ENCODE measurements at regions not wholly inside any gene's neighbourhood (a gene's known extent, or its start where the extent isn't known, plus 50 kb on each side); places are given as distances from the start of the nearest gene placed in this dataset.

DNA sequence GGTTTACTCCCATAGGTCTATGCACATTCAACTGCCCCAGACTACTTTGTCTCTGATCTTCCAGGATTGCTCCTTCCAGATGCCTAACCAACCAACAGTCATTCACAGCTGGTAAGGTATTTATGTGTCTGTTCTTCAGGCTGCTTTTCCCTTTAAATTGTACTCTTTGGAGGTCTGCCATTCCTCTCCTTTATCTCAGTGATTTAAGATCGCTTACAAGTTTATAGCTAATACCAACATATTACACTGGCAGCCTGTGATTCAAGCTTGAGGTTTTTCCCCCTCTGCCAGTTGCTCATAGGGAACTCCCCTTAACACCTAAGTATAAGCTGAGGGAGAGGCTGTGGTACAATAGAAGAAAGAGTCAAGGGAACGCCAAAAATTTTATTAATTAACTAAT is 711.7 kb upstream of the EDIL3 start:
- Histone ChIP-seq H3K4me3 (no peak overlapping the region), H3K9me3 (no peaks in the 10 kb centered on the region), H3K36me3 (replicated peaks) (no peaks in the 10 kb centered on the region), H3K4me1 (no peaks in the 10 kb centered on the region), H3K27me3 (ENCODE audit: low read depth) (no peaks in the 10 kb centered on the region)
- no peak for DNase-seq (ENCODE audit: low spot score in 2 of 2)
- in situ Hi-C loops (cut with MboI; ENCODE audit: low sequenced_read_pairs), result no loop called here

DNA sequence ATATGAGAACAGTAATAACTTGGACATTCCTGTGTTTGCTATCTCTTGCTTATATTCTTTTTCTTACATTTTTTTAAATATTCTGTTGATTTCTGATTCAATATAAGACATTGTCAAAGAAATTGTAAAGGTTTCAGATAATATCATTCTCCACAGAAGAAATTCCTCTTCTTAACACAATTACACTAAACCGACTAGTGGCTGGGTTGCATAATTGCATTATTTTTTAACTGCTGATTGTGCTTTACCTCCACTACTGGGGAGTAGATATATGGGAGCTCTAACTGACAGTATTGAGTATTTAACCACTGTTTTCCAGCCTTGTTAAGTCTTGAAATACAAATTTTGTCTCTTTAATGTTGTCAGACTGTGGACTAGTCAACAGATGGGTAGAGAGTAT is 723.8 kb upstream of the EDIL3 start:
- Histone ChIP-seq H3K4me3 (no peak overlapping the region), H3K9me3 (no peaks in the 10 kb centered on the region), H3K36me3 (replicated peaks) (no peaks in the 10 kb centered on the region), H3K27me3 (ENCODE audit: low read depth) (no peaks in the 10 kb centered on the region), H3K4me1 (no peaks in the 10 kb centered on the region)
- in situ Hi-C loops (cut with MboI; ENCODE audit: low sequenced_read_pairs), result no loop called here
- no peak for DNase-seq (ENCODE audit: low spot score in 2 of 2)

DNA sequence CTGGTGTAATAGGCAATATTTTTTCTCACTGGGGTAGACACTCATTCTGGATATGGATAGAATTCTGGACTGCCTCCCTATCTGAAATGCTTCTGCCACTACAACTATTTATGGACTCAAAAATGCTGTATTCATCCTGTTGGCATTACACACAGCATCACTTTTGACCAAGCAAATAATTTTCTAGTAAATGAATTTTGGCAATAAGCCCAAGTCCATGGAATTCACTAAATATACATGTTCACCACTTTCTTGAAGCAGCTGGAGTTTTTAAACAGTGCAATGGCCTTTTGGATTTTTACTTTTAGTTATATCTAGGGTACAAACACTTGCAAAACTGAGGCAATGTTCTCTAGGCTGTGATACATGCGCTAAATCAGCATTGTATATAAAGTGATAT is 724.9 kb upstream of the EDIL3 start:
- no peak for DNase-seq (ENCODE audit: low spot score in 2 of 2)
- no peaks in the 10 kb centered on the region for H3K4me1 ChIP-seq
- H3K36me3 ChIP-seq (replicated peaks), result no peaks in the 10 kb centered on the region
- in situ Hi-C loops (cut with MboI; ENCODE audit: low sequenced_read_pairs), result no loop called here
- H3K9me3 ChIP-seq, result no peaks in the 10 kb centered on the region
- H3K27me3 ChIP-seq (ENCODE audit: low read depth), result no peaks in the 10 kb centered on the region
- H3K4me3 ChIP-seq, result no peak overlapping the region

DNA sequence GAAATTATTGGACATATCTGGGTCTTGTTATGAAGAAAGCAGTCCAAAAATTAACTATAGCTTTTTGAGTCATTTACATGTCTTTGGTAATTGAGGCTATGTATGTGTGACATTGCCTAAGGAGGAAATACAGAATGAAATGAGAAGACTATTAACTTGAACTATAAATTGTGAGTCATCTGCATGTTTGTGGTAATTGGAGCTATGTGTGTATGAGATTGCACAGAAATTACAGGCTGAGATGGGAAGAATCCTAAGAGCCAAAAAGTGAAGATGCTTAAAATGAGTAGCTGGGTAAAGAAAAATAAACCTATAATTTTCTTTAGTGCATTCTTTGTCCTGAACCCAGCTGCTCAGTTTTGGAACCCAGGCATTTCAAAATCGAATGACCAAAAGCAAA is 747.6 kb upstream of the EDIL3 start:
- in situ Hi-C loops (cut with MboI; ENCODE audit: low sequenced_read_pairs), result no loop called here
- Histone ChIP-seq H3K4me3 (no peak overlapping the region), H3K36me3 (replicated peaks) (no peaks in the 10 kb centered on the region), H3K9me3 (no peaks in the 10 kb centered on the region), H3K4me1 (no peaks in the 10 kb centered on the region), H3K27me3 (ENCODE audit: low read depth) (no peaks in the 10 kb centered on the region)
- no peak for DNase-seq (ENCODE audit: low spot score in 2 of 2)

DNA sequence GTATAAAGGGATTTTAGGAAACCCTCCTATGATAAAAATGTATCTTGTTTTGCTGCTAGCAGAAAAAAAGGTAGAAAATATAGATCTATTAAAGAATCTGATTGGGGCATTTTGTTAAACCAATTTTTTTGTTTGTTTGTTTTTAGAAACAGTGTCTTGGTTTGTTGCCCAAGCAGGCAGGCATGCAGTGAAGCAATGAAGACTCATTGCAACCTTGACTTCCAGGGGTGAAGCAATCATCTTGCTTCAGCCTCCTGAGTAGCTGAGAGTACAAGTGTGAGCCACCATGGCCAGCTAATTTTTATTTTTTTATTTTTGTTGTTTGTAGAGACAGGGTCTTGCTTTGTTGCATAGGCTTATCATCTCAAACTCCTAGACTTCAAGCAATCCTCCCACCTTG is 755.8 kb upstream of the EDIL3 start:
- no peak for DNase-seq (ENCODE audit: low spot score in 2 of 2)
- Histone ChIP-seq H3K27me3 (ENCODE audit: low read depth) (no peaks in the 10 kb centered on the region), H3K4me3 (no peak overlapping the region), H3K36me3 (replicated peaks) (no peaks in the 10 kb centered on the region), H3K9me3 (no peaks in the 10 kb centered on the region), H3K4me1 (no peaks in the 10 kb centered on the region)
- in situ Hi-C loops (cut with MboI; ENCODE audit: low sequenced_read_pairs), result no loop called here

DNA sequence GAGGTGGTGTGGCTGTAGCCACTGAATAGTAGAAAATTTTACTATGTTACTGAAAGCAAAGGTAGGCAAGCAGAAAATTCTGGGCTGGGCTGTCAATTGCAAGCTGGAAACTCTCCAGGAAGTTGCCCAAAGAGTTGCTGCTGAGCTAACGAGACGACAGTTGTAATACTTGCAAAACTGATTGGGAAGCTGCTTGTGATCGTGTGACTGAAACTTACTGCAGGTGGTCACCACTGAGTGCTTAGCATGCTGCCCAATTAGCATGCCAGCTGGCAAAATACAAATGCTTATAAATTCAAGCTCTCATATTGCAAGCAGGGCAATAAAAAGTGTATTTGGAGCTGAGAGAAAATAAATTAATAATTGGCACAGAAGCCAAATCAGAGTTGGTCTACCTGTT is 758.5 kb upstream of the EDIL3 start:
- no peaks in the 10 kb centered on the region for H3K27me3 ChIP-seq (ENCODE audit: low read depth)
- in situ Hi-C loops (cut with MboI; ENCODE audit: low sequenced_read_pairs), result no loop called here
- no peak overlapping the region for H3K4me3 ChIP-seq
- no peaks in the 10 kb centered on the region for H3K9me3 ChIP-seq
- no peaks in the 10 kb centered on the region for H3K4me1 ChIP-seq
- no peak for DNase-seq (ENCODE audit: low spot score in 2 of 2)
- H3K36me3 ChIP-seq (replicated peaks), result no peaks in the 10 kb centered on the region

DNA sequence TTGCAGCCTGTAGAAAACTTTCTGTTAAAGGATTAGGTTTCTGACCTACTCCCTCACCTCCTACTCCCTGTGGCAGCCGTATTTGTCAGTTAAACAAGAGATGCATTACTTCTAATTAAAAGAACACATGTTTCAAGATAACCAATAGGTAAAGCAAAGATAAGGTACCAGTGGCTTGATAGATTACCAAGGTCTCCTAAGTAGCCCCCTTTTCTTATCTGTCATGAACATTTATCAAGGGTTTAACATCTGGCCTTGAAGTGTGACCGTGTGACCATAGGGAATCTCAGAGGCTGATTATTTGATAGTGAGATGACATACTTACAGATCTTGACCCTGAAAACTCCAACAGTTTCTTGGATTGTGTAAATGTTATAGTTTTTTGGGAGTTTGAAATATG is 764.0 kb upstream of the EDIL3 start:
- Histone ChIP-seq H3K9me3 (no peaks in the 10 kb centered on the region), H3K36me3 (replicated peaks) (no peaks in the 10 kb centered on the region), H3K4me1 (no peaks in the 10 kb centered on the region), H3K27me3 (ENCODE audit: low read depth) (no peaks in the 10 kb centered on the region), H3K4me3 (no peak overlapping the region)
- DNase-seq (ENCODE audit: low spot score in 2 of 2), result no peak
- in situ Hi-C loops (cut with MboI; ENCODE audit: low sequenced_read_pairs), result no loop called here

DNA sequence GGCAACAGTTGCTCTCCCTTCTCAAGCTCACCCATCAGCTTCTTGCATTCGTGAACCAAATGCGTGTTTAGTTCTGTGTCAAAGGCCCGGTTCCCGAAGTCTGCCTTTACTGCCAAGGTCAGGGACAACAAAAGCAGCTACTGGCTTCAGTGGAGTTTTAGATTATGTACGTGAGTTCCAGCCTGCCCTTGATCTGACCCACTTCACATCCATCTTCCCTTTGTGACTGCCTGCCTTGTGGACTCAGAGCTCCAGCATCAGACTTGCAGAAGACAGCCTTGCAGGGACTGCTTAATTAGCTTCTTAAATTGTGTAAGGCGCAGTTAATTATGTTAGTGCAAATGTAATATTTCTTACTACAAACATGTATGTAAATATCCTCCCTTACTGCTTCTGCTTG is 774.7 kb upstream of the EDIL3 start:
- H3K4me1 ChIP-seq, result no peaks in the 10 kb centered on the region
- in situ Hi-C loops (cut with MboI; ENCODE audit: low sequenced_read_pairs), result no loop called here
- H3K4me3 ChIP-seq, result no peak overlapping the region
- H3K9me3 ChIP-seq, result no peaks in the 10 kb centered on the region
- DNase-seq (ENCODE audit: low spot score in 2 of 2), result no peak
- H3K36me3 ChIP-seq (replicated peaks), result no peaks in the 10 kb centered on the region
- no peaks in the 10 kb centered on the region for H3K27me3 ChIP-seq (ENCODE audit: low read depth)

DNA sequence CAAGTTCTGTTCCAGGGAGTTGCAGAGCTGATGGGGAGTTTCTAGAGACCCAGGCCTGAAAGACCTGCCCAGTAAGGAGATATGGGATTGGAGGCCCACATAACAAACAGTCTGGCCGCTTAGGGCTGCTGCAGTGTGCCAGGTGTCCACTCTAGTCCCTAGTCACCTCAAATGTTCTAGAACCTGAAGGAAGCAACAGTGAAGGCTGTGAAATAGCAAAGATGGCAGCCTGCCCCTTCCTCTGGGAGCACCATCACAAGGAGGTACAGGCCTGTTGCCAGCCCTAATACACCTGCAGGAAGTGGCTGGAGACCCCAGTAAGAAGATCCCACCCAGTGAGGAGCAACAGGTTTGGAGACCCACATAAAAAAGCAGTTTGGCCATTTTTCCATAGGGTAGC is 783.8 kb upstream of the EDIL3 start:
- H3K27me3 ChIP-seq (ENCODE audit: low read depth), result no peaks in the 10 kb centered on the region
- in situ Hi-C loops (cut with MboI; ENCODE audit: low sequenced_read_pairs), result no loop called here
- no peaks in the 10 kb centered on the region for H3K36me3 ChIP-seq (replicated peaks)
- H3K9me3 ChIP-seq, result no peaks in the 10 kb centered on the region
- no peaks in the 10 kb centered on the region for H3K4me1 ChIP-seq
- no peak overlapping the region for H3K4me3 ChIP-seq
- DNase-seq (ENCODE audit: low spot score in 2 of 2), result no peak

DNA sequence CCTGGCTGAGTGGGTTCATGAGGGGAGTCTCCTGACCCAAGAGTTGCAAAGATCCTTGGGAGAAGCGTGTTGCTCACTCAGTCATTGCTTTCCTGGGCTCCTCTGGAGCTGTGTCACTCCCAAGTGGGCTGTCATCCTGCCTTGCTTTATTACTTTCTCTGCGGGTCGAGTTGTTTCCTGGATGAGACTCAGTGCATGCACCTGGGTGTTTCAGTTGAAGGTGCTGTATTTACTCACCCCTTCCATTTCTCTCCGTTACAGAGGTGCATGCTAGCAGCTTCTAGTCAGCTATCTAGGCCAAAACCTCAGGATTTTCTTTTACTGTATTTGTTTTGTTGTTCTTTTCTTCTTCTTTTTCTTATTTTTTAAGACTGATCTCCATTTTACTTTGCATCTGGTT is 785.5 kb upstream of the EDIL3 start:
- no peaks in the 10 kb centered on the region for H3K9me3 ChIP-seq
- DNase-seq (ENCODE audit: low spot score in 2 of 2), result no peak
- in situ Hi-C loops (cut with MboI; ENCODE audit: low sequenced_read_pairs), result no loop called here

DNA sequence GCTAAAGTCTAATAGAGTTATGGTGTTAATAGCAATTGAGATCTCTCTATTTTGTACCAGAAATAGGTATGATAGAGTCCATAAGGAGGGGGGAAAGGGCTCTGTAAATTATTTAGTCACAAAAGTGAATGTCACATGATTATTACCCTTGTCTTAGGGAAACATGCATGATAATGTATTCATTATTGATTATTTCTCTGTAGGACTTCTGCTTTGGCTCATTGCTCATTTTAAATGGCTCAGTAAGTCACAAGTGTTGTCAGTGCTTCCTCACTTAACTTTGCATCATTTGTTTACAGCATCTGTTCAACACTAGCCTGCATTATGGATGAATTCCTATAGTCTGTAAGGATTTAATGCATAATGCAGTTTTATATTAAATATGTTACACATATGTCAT is 788.8 kb upstream of the EDIL3 start:
- H3K4me3 ChIP-seq, result no peak overlapping the region
- no peaks in the 10 kb centered on the region for H3K36me3 ChIP-seq (replicated peaks)
- no peaks in the 10 kb centered on the region for H3K4me1 ChIP-seq
- in situ Hi-C loops (cut with MboI; ENCODE audit: low sequenced_read_pairs), result no loop called here
- no peaks in the 10 kb centered on the region for H3K27me3 ChIP-seq (ENCODE audit: low read depth)
- no peak for DNase-seq (ENCODE audit: low spot score in 2 of 2)
- no peaks in the 10 kb centered on the region for H3K9me3 ChIP-seq

More for the DNA sequence above, 785.5 kb upstream of the EDIL3 start:
- H3K4me1 ChIP-seq, result no peaks in the 10 kb centered on the region
- no peak overlapping the region for H3K4me3 ChIP-seq
- H3K36me3 ChIP-seq (replicated peaks), result no peaks in the 10 kb centered on the region
- no peaks in the 10 kb centered on the region for H3K27me3 ChIP-seq (ENCODE audit: low read depth)

DNA sequence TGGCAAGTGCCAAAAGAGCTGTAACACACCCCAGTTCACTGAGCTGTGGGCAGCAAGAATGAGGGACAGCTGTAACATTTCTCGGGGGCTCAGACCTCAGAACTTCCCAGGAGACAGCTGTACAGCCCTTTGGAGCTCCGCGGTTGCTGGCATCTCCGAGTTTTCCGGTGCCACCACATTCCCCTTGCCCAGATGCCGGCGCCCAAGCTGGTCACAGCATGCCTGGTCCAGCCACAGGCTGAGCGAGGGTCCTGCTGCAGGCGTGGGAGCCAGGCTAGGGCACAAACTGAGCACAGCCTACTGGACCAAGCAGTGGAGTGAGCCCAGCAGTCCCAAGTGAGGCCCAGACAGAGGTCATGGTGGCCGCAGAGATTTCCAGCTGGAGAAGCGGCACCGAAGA is 797.7 kb upstream of the EDIL3 start:
- Histone ChIP-seq H3K27me3 (ENCODE audit: low read depth) (no peaks in the 10 kb centered on the region), H3K4me3 (no peak overlapping the region), H3K36me3 (replicated peaks) (no peaks in the 10 kb centered on the region), H3K9me3 (no peaks in the 10 kb centered on the region), H3K4me1 (no peaks in the 10 kb centered on the region)
- no peak for DNase-seq (ENCODE audit: low spot score in 2 of 2)
- in situ Hi-C loops (cut with MboI; ENCODE audit: low sequenced_read_pairs), result no loop called here

DNA sequence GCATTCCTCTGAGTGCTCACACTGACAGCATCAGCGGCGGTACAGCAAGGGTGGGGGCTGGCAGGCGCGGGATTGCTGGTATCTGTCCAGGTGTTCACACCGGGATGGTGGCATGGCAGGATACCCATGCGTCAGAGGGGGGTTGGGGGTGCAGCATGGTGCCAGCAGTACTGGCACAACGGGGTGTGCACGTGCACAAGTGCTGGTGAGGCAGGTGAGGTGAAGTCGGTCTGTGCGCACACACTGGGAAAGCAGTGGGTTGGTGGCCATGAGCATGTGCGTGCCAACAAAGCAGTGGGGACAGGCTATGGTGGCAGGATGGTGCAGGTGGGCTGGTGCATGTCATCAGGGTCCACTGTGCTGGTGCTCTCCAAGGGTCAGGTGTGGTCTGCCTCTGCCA is 819.6 kb upstream of the EDIL3 start:
- no peak for DNase-seq (ENCODE audit: low spot score in 2 of 2)

DNA sequence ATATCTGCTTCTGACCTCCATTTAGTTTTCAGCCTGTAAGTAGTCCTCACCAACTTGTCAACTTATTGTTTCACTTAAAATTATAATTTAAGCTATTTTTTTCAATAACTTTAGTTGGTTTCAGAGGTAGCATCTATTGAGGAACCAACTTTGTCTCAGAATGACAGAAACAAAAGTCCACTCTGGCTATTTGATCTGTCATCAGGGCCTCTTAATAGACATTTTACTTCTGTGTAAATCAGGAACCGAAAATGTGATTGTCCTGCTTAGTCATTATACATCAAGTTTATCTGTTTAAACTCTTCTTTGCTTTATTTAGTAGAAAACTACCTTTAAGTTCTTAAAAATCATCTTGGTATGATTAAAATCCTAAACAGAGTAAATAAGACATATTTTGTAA is 820.8 kb upstream of the EDIL3 start:
- no peaks in the 10 kb centered on the region for H3K4me1 ChIP-seq
- no peaks in the 10 kb centered on the region for H3K36me3 ChIP-seq (replicated peaks)
- H3K9me3 ChIP-seq, result no peaks in the 10 kb centered on the region
- H3K27me3 ChIP-seq (ENCODE audit: low read depth), result no peaks in the 10 kb centered on the region
- in situ Hi-C loops (cut with MboI; ENCODE audit: low sequenced_read_pairs), result no loop called here
- DNase-seq (ENCODE audit: low spot score in 2 of 2), result no peak
- no peak overlapping the region for H3K4me3 ChIP-seq

More for the DNA sequence above, 819.6 kb upstream of the EDIL3 start:
- Histone ChIP-seq H3K9me3 (no peaks in the 10 kb centered on the region), H3K36me3 (replicated peaks) (no peaks in the 10 kb centered on the region), H3K4me1 (no peaks in the 10 kb centered on the region), H3K27me3 (ENCODE audit: low read depth) (no peaks in the 10 kb centered on the region), H3K4me3 (no peak overlapping the region)
- in situ Hi-C loops (cut with MboI; ENCODE audit: low sequenced_read_pairs), result no loop called here

DNA sequence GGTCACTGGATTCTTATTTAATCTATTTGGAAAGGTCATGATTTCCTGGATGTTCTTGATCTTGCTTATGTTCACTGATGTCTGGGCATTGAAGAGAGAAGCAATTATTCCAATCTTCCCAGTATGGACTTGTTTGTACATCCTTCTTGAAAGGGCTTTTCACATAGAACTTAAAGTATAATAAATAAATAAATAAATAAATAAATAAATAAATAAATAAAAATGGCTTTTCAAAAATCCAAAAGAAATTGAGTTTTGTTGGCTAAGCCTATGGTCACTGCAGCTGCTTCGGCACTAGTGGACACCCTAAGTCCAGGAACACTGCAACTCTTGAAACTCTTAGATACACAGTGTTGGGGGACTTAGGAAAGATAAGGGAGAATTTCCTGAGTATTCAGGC is 840.7 kb upstream of the EDIL3 start:
- Histone ChIP-seq H3K4me1 (no peaks in the 10 kb centered on the region), H3K36me3 (replicated peaks) (no peaks in the 10 kb centered on the region), H3K9me3 (no peaks in the 10 kb centered on the region), H3K4me3 (no peak overlapping the region), H3K27me3 (ENCODE audit: low read depth) (no peaks in the 10 kb centered on the region)
- in situ Hi-C loops (cut with MboI; ENCODE audit: low sequenced_read_pairs), result no loop called here
- no peak for DNase-seq (ENCODE audit: low spot score in 2 of 2)

Data from HAP-1 (cell line).